ENCODE measurements at regions not wholly inside any gene's neighbourhood (a gene's known extent, or its start where the extent isn't known, plus 50 kb on each side); places are given as distances from the start of the nearest gene placed in this dataset.

- DNase-seq (no peak), ATAC-seq (ENCODE audit: low read depth) (no peak)
- no peak overlapping the region for H2BK20ac ChIP-seq (ENCODE audit: low read depth, low read length)
- WGBS, 2 experiments (ENCODE audit: extremely low coverage in 2 of 2, insufficient read length in 1 of 2), result 86% methylated on average over 4 of the region's 6 CpGs; no CpG with 5 or more reads in 1 of the 2 experiments
- H2BK120ac ChIP-seq (ENCODE audit: low read depth, low read length), result no peak overlapping the region
- dilution Hi-C loops (cut with HindIII; ENCODE audit: low sequenced_read_pairs, unreplicated experiment), result no loop called here
- ChIA-PET CTCF (no interaction called here), POLR2A (ENCODE audit: unreplicated experiment) (interaction anchor here (0.5 kb wide), 1 partner anchor 361 kb away, joined by 4 read pairs; no protein-coding TSS in a partner anchor)
- H3K27ac ChIP-seq (ENCODE audit: insufficient read depth, low read length), result no peak overlapping the region
- peaks cover 6% of the 10 kb centered on the region; the same call in 1 of the 2 replicates for H3K27me3 ChIP-seq (ENCODE audit: control insufficient read depth, insufficient read depth, low read length)
- H3K79me1 ChIP-seq (ENCODE audit: low read depth in 1 of 2, low read length in 2 of 2), result no peaks in the 10 kb centered on the region
- H3K56ac ChIP-seq (ENCODE audit: extremely low read depth, insufficient read depth, low read length), result no peak overlapping the region
- no peak overlapping the region for H3K14ac ChIP-seq (replicated peaks; ENCODE audit: low read depth, low read length)
- no peak overlapping the region for H2BK15ac ChIP-seq (ENCODE audit: low read depth, low read length)
- intact Hi-C loops (cut with micrococcal nuclease), result no loop called here
- H2BK5ac ChIP-seq (ENCODE audit: low read depth, low read length, poor library complexity, severe bottlenecking), result no peak overlapping the region
- H3K18ac ChIP-seq (ENCODE audit: low read depth, low read length), result no peak overlapping the region
- H4K91ac ChIP-seq (ENCODE audit: insufficient read depth, low read depth, low read length), result no peak overlapping the region
- H3K9ac ChIP-seq (ENCODE audit: low read depth, low read length), result no peak overlapping the region
- H3K9me3 ChIP-seq (ENCODE audit: control insufficient read depth, insufficient read depth, low read length), result no peaks in the 10 kb centered on the region
- TF ChIP-seq USF2 (IDR thresholded peaks at IDR 0.05; ENCODE audit: low read depth, low read length), result no peak
- no peak for TF ChIP-seq RAD21 (IDR thresholded peaks at IDR 0.05; ENCODE audit: low read length)
- no peak for TF ChIP-seq POLR2A (IDR thresholded peaks at IDR 0.05; ENCODE audit: low read depth, low read length)
- TF ChIP-seq CHD1 (IDR thresholded peaks at IDR 0.05; ENCODE audit: low read depth, low read length), result no peak
- TF ChIP-seq BHLHE40 (IDR thresholded peaks at IDR 0.05; ENCODE audit: low read depth, low read length), result no peak
- TF ChIP-seq MAZ (IDR thresholded peaks at IDR 0.05; ENCODE audit: borderline replicate concordance, low read depth, low read length), result no peak
- TF ChIP-seq SMC3 (IDR thresholded peaks at IDR 0.05; ENCODE audit: low read depth, low read length), result no peak
- no peak for TF ChIP-seq MAFK (IDR thresholded peaks at IDR 0.05; ENCODE audit: low read depth, low read length)
- no peak for TF ChIP-seq FOS (IDR thresholded peaks at IDR 0.05; ENCODE audit: low read depth, low read length)
- TF ChIP-seq RCOR1 (IDR thresholded peaks at IDR 0.05; ENCODE audit: insufficient replicate concordance, low read length), result no peak
- TF ChIP-seq, protein P1, sequence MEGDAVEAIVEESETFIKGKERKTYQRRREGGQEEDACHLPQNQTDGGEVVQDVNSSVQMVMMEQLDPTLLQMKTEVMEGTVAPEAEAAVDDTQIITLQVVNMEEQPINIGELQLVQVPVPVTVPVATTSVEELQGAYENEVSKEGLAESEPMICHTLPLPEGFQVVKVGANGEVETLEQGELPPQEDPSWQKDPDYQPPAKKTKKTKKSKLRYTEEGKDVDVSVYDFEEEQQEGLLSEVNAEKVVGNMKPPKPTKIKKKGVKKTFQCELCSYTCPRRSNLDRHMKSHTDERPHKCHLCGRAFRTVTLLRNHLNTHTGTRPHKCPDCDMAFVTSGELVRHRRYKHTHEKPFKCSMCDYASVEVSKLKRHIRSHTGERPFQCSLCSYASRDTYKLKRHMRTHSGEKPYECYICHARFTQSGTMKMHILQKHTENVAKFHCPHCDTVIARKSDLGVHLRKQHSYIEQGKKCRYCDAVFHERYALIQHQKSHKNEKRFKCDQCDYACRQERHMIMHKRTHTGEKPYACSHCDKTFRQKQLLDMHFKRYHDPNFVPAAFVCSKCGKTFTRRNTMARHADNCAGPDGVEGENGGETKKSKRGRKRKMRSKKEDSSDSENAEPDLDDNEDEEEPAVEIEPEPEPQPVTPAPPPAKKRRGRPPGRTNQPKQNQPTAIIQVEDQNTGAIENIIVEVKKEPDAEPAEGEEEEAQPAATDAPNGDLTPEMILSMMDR (conservative IDR thresholded peaks at IDR 0.05; ENCODE audit: low read depth, low read length), result no peak
- TF ChIP-seq RFX5 (IDR thresholded peaks at IDR 0.05; ENCODE audit: low read depth, low read length), result no peak
- no peak for TF ChIP-seq NFE2L2 (IDR thresholded peaks at IDR 0.05; ENCODE audit: low read depth, low read length)
- no peak for TF ChIP-seq CEBPB (IDR thresholded peaks at IDR 0.05; ENCODE audit: low read depth, low read length)
- H4K8ac ChIP-seq (ENCODE audit: low read depth in 2 of 2, low read length in 2 of 2), result no peak overlapping the region
- no peak overlapping the region for H3K4me3 ChIP-seq (ENCODE audit: insufficient read depth, low read depth, low read length)
- H2AK5ac ChIP-seq (ENCODE audit: low read depth, low read length), result no peak overlapping the region
- no peak overlapping the region for H3K23ac ChIP-seq (ENCODE audit: low read depth, low read length)
- BruUV-seq (replicated peaks), result no TSS peak
- no peak overlapping the region for H4K5ac ChIP-seq (ENCODE audit: low read depth, low read length)
- H2AFZ ChIP-seq (replicated peaks; ENCODE audit: low read length, poor library complexity), result no peak overlapping the region
- H4K20me1 ChIP-seq (ENCODE audit: insufficient read depth, low read length), result no peaks in the 10 kb centered on the region
- peaks cover 1% of the 10 kb centered on the region; the same call in 1 of the 2 replicates for H3K4me1 ChIP-seq (ENCODE audit: control insufficient read depth, insufficient read depth, low read length)
- no peak overlapping the region for H3K4ac ChIP-seq (ENCODE audit: low read depth, low read length)
- no peaks in the 10 kb centered on the region for H3K36me3 ChIP-seq (ENCODE audit: control insufficient read depth, insufficient read depth, low read length)
- no peaks in the 10 kb centered on the region for H3K9me1 ChIP-seq (ENCODE audit: insufficient read depth, low read length)
- H2AK9ac ChIP-seq (replicated peaks; ENCODE audit: low read depth, low read length, poor library complexity), result no peak overlapping the region
- H3K4me2 ChIP-seq (ENCODE audit: low read depth, low read length), result no peak overlapping the region
- in situ Hi-C loops (cut with MboI; ENCODE audit: low sequenced_read_pairs), result no loop called here
These were observed 479.4 kb downstream of the IRS2 start for GRCh38 chr13:109307027-109307426.

Data from IMR-90 (cell line).